ENCODE measurements at regions not wholly inside any gene's neighbourhood (a gene's known extent, or its start where the extent isn't known, plus 50 kb on each side); places are given as distances from the start of the nearest gene placed in this dataset.
A peak's percentile ranks its signal among the peaks of the same experiment; 100 is the strongest.

- DNase-seq (ENCODE audit: low read depth in 2 of 3, low spot score in 2 of 3), result no peak
These were observed 389.1 kb downstream of the ETS1 start for GRCh38 chr11:128198216-128198772.

GRCh38 chr11:128196235-128196634 is 391.1 kb downstream of the ETS1 start:
- DNase-seq (ENCODE audit: low read depth in 2 of 3, low spot score in 2 of 3), result no peak

GRCh38 chr11:128195756-128196155 is 391.6 kb downstream of the ETS1 start:
- no peak for DNase-seq (ENCODE audit: low read depth in 2 of 3, low spot score in 2 of 3)

- DNase-seq (ENCODE audit: low read depth in 2 of 3, low spot score in 2 of 3), result no peak
These were observed 392.2 kb downstream of the ETS1 start for GRCh38 chr11:128195057-128195751.

- DNase-seq (ENCODE audit: low read depth in 2 of 3, low spot score in 2 of 3), result no peak
These were observed 393.1 kb downstream of the ETS1 start for GRCh38 chr11:128194216-128194615.

GRCh38 chr11:128193615-128194014 is 393.7 kb downstream of the ETS1 start:
- no peak for DNase-seq (ENCODE audit: low read depth in 2 of 3, low spot score in 2 of 3)

GRCh38 chr11:128190312-128190711 is 397.0 kb downstream of the ETS1 start:
- no peak for DNase-seq (ENCODE audit: low read depth in 2 of 3, low spot score in 2 of 3)

GRCh38 chr11:128189823-128190222 is 397.5 kb downstream of the ETS1 start:
- DNase-seq (ENCODE audit: low read depth in 2 of 3, low spot score in 2 of 3), result no peak

GRCh38 chr11:128188346-128189004 is 398.9 kb downstream of the ETS1 start:
- no peak for DNase-seq (ENCODE audit: low read depth in 2 of 3, low spot score in 2 of 3)

- no peak for DNase-seq (ENCODE audit: low read depth in 2 of 3, low spot score in 2 of 3)
These were observed 399.5 kb downstream of the ETS1 start for GRCh38 chr11:128187835-128188234.

GRCh38 chr11:128187377-128187776 is 400.0 kb downstream of the ETS1 start:
- no peak for DNase-seq (ENCODE audit: low read depth in 2 of 3, low spot score in 2 of 3)

GRCh38 chr11:128184981-128185380 is 402.4 kb downstream of the ETS1 start:
- DNase-seq (ENCODE audit: low read depth in 2 of 3, low spot score in 2 of 3), result no peak

GRCh38 chr11:128182844-128183243 is 404.5 kb downstream of the ETS1 start:
- DNase-seq (ENCODE audit: low read depth in 2 of 3, low spot score in 2 of 3), result no peak

- DNase-seq (ENCODE audit: low read depth in 2 of 3, low spot score in 2 of 3), result no peak
These were observed 405.4 kb downstream of the ETS1 start for GRCh38 chr11:128181984-128182383.

GRCh38 chr11:128181088-128181480 is 406.3 kb downstream of the ETS1 start:
- no peak for DNase-seq (ENCODE audit: low read depth in 2 of 3, low spot score in 2 of 3)

- DNase-seq (ENCODE audit: low read depth in 2 of 3, low spot score in 2 of 3), result no peak
These were observed 406.8 kb downstream of the ETS1 start for GRCh38 chr11:128180441-128181087.

GRCh38 chr11:128179512-128179911 is 407.8 kb downstream of the ETS1 start:
- no peak for DNase-seq (ENCODE audit: low read depth in 2 of 3, low spot score in 2 of 3)

GRCh38 chr11:128179039-128179438 is 408.3 kb downstream of the ETS1 start:
- DNase-seq (ENCODE audit: low read depth in 2 of 3, low spot score in 2 of 3), result no peak

- no peak for DNase-seq (ENCODE audit: low read depth in 2 of 3, low spot score in 2 of 3)
These were observed 412.7 kb downstream of the ETS1 start for GRCh38 chr11:128174465-128175291.

- peak; percentile 48 to 75 (median 70) for DNase-seq (ENCODE audit: low read depth in 2 of 3, low spot score in 2 of 3)
These were observed 415.1 kb downstream of the ETS1 start for GRCh38 chr11:128172046-128172878.
